ENCODE measurements at regions not wholly inside any gene's neighbourhood (a gene's known extent, or its start where the extent isn't known, plus 50 kb on each side); places are given as distances from the start of the nearest gene placed in this dataset.

GRCh38 chr12:124424516-124424905 lies 129.6 kb downstream of the RFLNA start:
- Histone ChIP-seq H3K9me3 (ENCODE audit: control insufficient read depth, insufficient read depth, low read length) (no peaks in the 10 kb centered on the region), H3K14ac (replicated peaks; ENCODE audit: low read depth, low read length) (no peak overlapping the region), H3K18ac (ENCODE audit: low read depth, low read length) (no peak overlapping the region), H2BK5ac (ENCODE audit: low read depth, low read length, poor library complexity, severe bottlenecking) (no peak overlapping the region), H2AK9ac (replicated peaks; ENCODE audit: low read depth, low read length, poor library complexity) (peak overlapping the region; percentile 18), H2BK120ac (ENCODE audit: low read depth, low read length) (no peak overlapping the region), H3K9ac (ENCODE audit: low read depth, low read length) (no peak overlapping the region; the same call in 1 of the 2 replicates), H3K4me3 (ENCODE audit: insufficient read depth, low read depth, low read length) (no peak overlapping the region), H3K23ac (ENCODE audit: low read depth, low read length) (no peak overlapping the region), H3K27me3 (ENCODE audit: control insufficient read depth, insufficient read depth, low read length) (no peaks in the 10 kb centered on the region), H3K9me1 (ENCODE audit: insufficient read depth, low read length) (peaks cover 7% of the 10 kb centered on the region; the same call in 1 of the 2 replicates), H3K36me3 (ENCODE audit: control insufficient read depth, insufficient read depth, low read length) (peaks cover 37% of the 10 kb centered on the region), H3K79me1 (ENCODE audit: low read depth in 1 of 2, low read length in 2 of 2) (peaks cover 28 to 54% of the 10 kb centered on the region in 2 experiments), H3K4me2 (ENCODE audit: low read depth, low read length) (no peak overlapping the region), H3K27ac (ENCODE audit: insufficient read depth, low read length) (no peak overlapping the region), H3K56ac (ENCODE audit: extremely low read depth, insufficient read depth, low read length) (no peak overlapping the region), H2BK20ac (ENCODE audit: low read depth, low read length) (no peak overlapping the region), H4K20me1 (ENCODE audit: insufficient read depth, low read length) (peaks cover 15% of the 10 kb centered on the region), H4K5ac (ENCODE audit: low read depth, low read length) (no peak overlapping the region), H3K4ac (ENCODE audit: low read depth, low read length) (no peak overlapping the region), H2AFZ (replicated peaks; ENCODE audit: low read length, poor library complexity) (no peak overlapping the region), H4K91ac (ENCODE audit: insufficient read depth, low read depth, low read length) (peak overlapping the region; percentile 42; the same call in 1 of the 2 replicates), H4K8ac (ENCODE audit: low read depth in 2 of 2, low read length in 2 of 2) (0 out of 4 replicates have a peak overlapping the region, but pooled peaks of 1 of the 2 experiments have one; percentile 17), H2AK5ac (ENCODE audit: low read depth, low read length) (no peak overlapping the region), H3K4me1 (ENCODE audit: control insufficient read depth, insufficient read depth, low read length) (peaks cover 45% of the 10 kb centered on the region), H2BK15ac (ENCODE audit: low read depth, low read length) (no peak overlapping the region)
- in situ Hi-C loops (cut with MboI; ENCODE audit: low sequenced_read_pairs), result no loop called here
- intact Hi-C loops (cut with micrococcal nuclease), result loop anchor here (5.0 kb wide), 1 partner anchor 143 kb away; the partner anchor contains the start of gene NCOR2
- CTCF ChIA-PET, result no interaction called here
- POLR2A ChIA-PET (ENCODE audit: unreplicated experiment), result interaction anchor here (0.5 kb wide), 1 partner anchor 32 kb away, joined by 3 read pairs; no protein-coding TSS in a partner anchor
- WGBS, 2 experiments (ENCODE audit: extremely low coverage in 2 of 2, insufficient read length in 1 of 2), result 88% methylated on average over 6 of the region's 10 CpGs; no CpG with 5 or more reads in 1 of the 2 experiments
- BruUV-seq (replicated peaks), result no TSS peak
- dilution Hi-C loops (cut with HindIII; ENCODE audit: low sequenced_read_pairs, unreplicated experiment), result no loop called here
- DNase-seq (no peak), ATAC-seq (ENCODE audit: low read depth) (no peak)
- TF ChIP-seq MXI1 (IDR thresholded peaks at IDR 0.05; ENCODE audit: borderline replicate concordance, low read depth, low read length), result no peak
- no peak for TF ChIP-seq POLR2A (IDR thresholded peaks at IDR 0.05; ENCODE audit: low read depth, low read length)
- TF ChIP-seq FOS (IDR thresholded peaks at IDR 0.05; ENCODE audit: low read depth, low read length), result no peak
- no peak for TF ChIP-seq ELK1 (IDR thresholded peaks at IDR 0.05; ENCODE audit: borderline replicate concordance, low read depth, low read length)
- no peak for TF ChIP-seq NFE2L2 (IDR thresholded peaks at IDR 0.05; ENCODE audit: low read depth, low read length)
- no peak for TF ChIP-seq CEBPB (IDR thresholded peaks at IDR 0.05; ENCODE audit: low read depth, low read length)
- no peak for TF ChIP-seq RFX5 (IDR thresholded peaks at IDR 0.05; ENCODE audit: low read depth, low read length)

Data from IMR-90 (cell line).